Fibroblast of the aortic adventitia (primary cell): ENCODE measurements at regions not wholly inside any gene's neighbourhood (a gene's known extent, or its start where the extent isn't known, plus 50 kb on each side); places are given as distances from the start of the nearest gene placed in this dataset.

Source experiments
- DNase-seq: peaks from one replicate; pipeline ENCODE4 v3.0.0-alpha.2; 2010; ENCODE audit warnings: low read depth
- H3K4me3 ChIP-seq: 2 replicates; pipeline ENCODE4 v1.5.1; 2011; ENCODE audit warnings: low read depth, mild to moderate bottlenecking, control low read depth, low read length, moderate library complexity
- CTCF ChIP-seq: IDR thresholded peaks from 2 replicates; pipeline ENCODE4 v1.5.1; 2011; ENCODE audit warnings: mild to moderate bottlenecking, low read length, control low read depth, inconsistent platforms; ENCODE audit not compliant: insufficient read depth

- no peak overlapping the region for H3K4me3 ChIP-seq
- no peak for DNase-seq
- TF ChIP-seq CTCF: no peak
Observed at GRCh38 chr6:40725390-40725789, 138.2 kb upstream of the LRFN2 start.

GRCh38 chr6:40724886-40725285, 137.7 kb upstream of the LRFN2 start:
- no peak for DNase-seq
- no peak for TF ChIP-seq CTCF
- no peak overlapping the region for H3K4me3 ChIP-seq

GRCh38 chr6:40723967-40724366, 136.8 kb upstream of the LRFN2 start:
- no peak overlapping the region for H3K4me3 ChIP-seq
- TF ChIP-seq CTCF: no peak
- DNase-seq: no peak

- TF ChIP-seq CTCF: no peak
- no peak for DNase-seq
- no peak overlapping the region for H3K4me3 ChIP-seq
Observed at GRCh38 chr6:40722553-40723258, 135.5 kb upstream of the LRFN2 start.

- H3K4me3 ChIP-seq: no peak overlapping the region
- TF ChIP-seq CTCF: no peak
- DNase-seq: no peak
Observed at GRCh38 chr6:40722091-40722490, 134.9 kb upstream of the LRFN2 start.

GRCh38 chr6:40721271-40721952, 134.2 kb upstream of the LRFN2 start:
- no peak overlapping the region for H3K4me3 ChIP-seq
- DNase-seq: no peak
- no peak for TF ChIP-seq CTCF
